Breast epithelium (tissue), 4 donors: ENCODE measurements at regions not wholly inside any gene's neighbourhood (a gene's known extent, or its start where the extent isn't known, plus 50 kb on each side); places are given as distances from the start of the nearest gene placed in this dataset.

Experiments
- DNase-seq, 2 donors: peaks; one replicate each; pipeline ENCODE4 v3.0.0-alpha.2; 2019; ENCODE audit warnings: low spot score in 2 of 2
- H3K27ac ChIP-seq, 2 donors: fragments of 200-600 bp; sonication (generic) in 1 of 2; one replicate each; pipeline ENCODE4 v1.5.1; 2016 to 2019; ENCODE audit warnings: mild to moderate bottlenecking in 1 of 2
- H3K27me3 ChIP-seq, 2 donors: fragments of 200-600 bp; sonication (generic) in 1 of 2; one replicate each; pipeline versions ENCODE4 v1.5.1 to v1.6.0; 2017 to 2019; ENCODE audit warnings: control low read depth in 1 of 2, mild to moderate bottlenecking in 1 of 2
- H3K36me3 ChIP-seq: fragments of 200-600 bp; one replicate; pipeline ENCODE4 v1.5.1; 2019
- H3K4me1 ChIP-seq, 2 donors: fragments of 200-600 bp; sonication (generic); one replicate each; pipeline ENCODE4 v1.5.1; 2016 to 2019; ENCODE audit warnings: control low read depth in 1 of 2
- H3K4me3 ChIP-seq, 3 donors: fragments of 200-600 bp; sonication (generic); 1 replicate in 2 of 3; 2 replicates in 1 of 3; pipeline ENCODE4 v1.5.1; 2016 to 2019; ENCODE audit warnings: mild to moderate bottlenecking in 3 of 3, moderate library complexity in 2 of 3
- H3K9me3 ChIP-seq, 2 donors: fragments of 200-600 bp; sonication (generic) in 1 of 2; one replicate each; pipeline ENCODE4 v1.5.1; 2016 to 2019; ENCODE audit warnings: control low read depth in 1 of 2
- CTCF ChIP-seq, 3 donors: fragments of 450-650 bp; IDR thresholded peaks; one replicate each; pipeline ENCODE4 v1.5.1; 2016 to 2017; ENCODE audit warnings: antibody characterized with exemption in 3 of 3, mild to moderate bottlenecking in 3 of 3, moderate library complexity in 3 of 3
- POLR2A ChIP-seq: fragments of 450-650 bp; IDR thresholded peaks from one replicate; pipeline ENCODE4 v1.6.1; 2016; ENCODE audit warnings: antibody characterized with exemption, mild to moderate bottlenecking, moderate library complexity
- POLR2AphosphoS5 ChIP-seq, 3 donors: sonication (generic); formaldehyde crosslinking; IDR thresholded peaks; one replicate each; pipeline ENCODE4 v1.6.1; 2017; ENCODE audit warnings: antibody characterized with exemption in 3 of 3
- intact Hi-C: fragments of 100-400 bp; cut with DNase I; formaldehyde crosslinking; loops from one replicate; pipeline ENCODE4 v1.15.1; 2023; ENCODE audit warnings: low total_unique reads

- no peaks in the 10 kb centered on the region for H3K27me3 ChIP-seq
- TF ChIP-seq POLR2A (no peak), POLR2AphosphoS5 (IDR thresholded peaks at IDR 0.05) (no peak), CTCF (IDR thresholded peaks at IDR 0.05) (no peak)
- no peak overlapping the region for H3K27ac ChIP-seq
- DNase-seq, result no peak
- H3K9me3 ChIP-seq, result peaks cover 5 to 12% of the 10 kb centered on the region in 2 donors
- H3K36me3 ChIP-seq, result no peaks in the 10 kb centered on the region
- no peak overlapping the region for H3K4me3 ChIP-seq
- no peaks in the 10 kb centered on the region for H3K4me1 ChIP-seq
- intact Hi-C loops, result no loop called here
Observed at GRCh38 chr7:124295289-124295688, 262.4 kb upstream of the TMEM229A start.

GRCh38 chr7:124284937-124285336 is 252.1 kb upstream of the TMEM229A start:
- H3K4me3 ChIP-seq, result no peak overlapping the region
- no peak overlapping the region for H3K27ac ChIP-seq
- TF ChIP-seq POLR2AphosphoS5 (IDR thresholded peaks at IDR 0.05), result no peak
- TF ChIP-seq POLR2A, result no peak
- TF ChIP-seq CTCF (IDR thresholded peaks at IDR 0.05), result no peak
- H3K4me1 ChIP-seq, result no peaks in the 10 kb centered on the region
- intact Hi-C loops, result no loop called here
- no peaks in the 10 kb centered on the region for H3K27me3 ChIP-seq
- H3K36me3 ChIP-seq, result no peaks in the 10 kb centered on the region
- H3K9me3 ChIP-seq, result no peaks in the 10 kb centered on the region
- DNase-seq, result no peak

GRCh38 chr7:124276005-124276622 is 243.2 kb upstream of the TMEM229A start:
- no peak overlapping the region for H3K27ac ChIP-seq
- no peak for TF ChIP-seq POLR2AphosphoS5 (IDR thresholded peaks at IDR 0.05)
- no peak for TF ChIP-seq POLR2A
- no peak for TF ChIP-seq CTCF (IDR thresholded peaks at IDR 0.05)
- H3K4me3 ChIP-seq, result no peak overlapping the region
- no peaks in the 10 kb centered on the region for H3K27me3 ChIP-seq
- DNase-seq, result no peak
- no peaks in the 10 kb centered on the region for H3K9me3 ChIP-seq
- intact Hi-C loops, result no loop called here
- no peaks in the 10 kb centered on the region for H3K36me3 ChIP-seq
- H3K4me1 ChIP-seq, result no peaks in the 10 kb centered on the region

GRCh38 chr7:124275411-124275810 is 242.5 kb upstream of the TMEM229A start:
- intact Hi-C loops, result no loop called here
- Histone ChIP-seq H3K4me1 (no peaks in the 10 kb centered on the region), H3K9me3 (no peaks in the 10 kb centered on the region), H3K36me3 (no peaks in the 10 kb centered on the region), H3K4me3 (no peak overlapping the region), H3K27ac (no peak overlapping the region), H3K27me3 (no peaks in the 10 kb centered on the region)
- no peak for DNase-seq
- TF ChIP-seq CTCF (IDR thresholded peaks at IDR 0.05) (no peak), POLR2A (no peak), POLR2AphosphoS5 (IDR thresholded peaks at IDR 0.05) (no peak)

- DNase-seq, result no peak
- no peaks in the 10 kb centered on the region for H3K27me3 ChIP-seq
- H3K9me3 ChIP-seq, result no peaks in the 10 kb centered on the region
- no peak overlapping the region for H3K27ac ChIP-seq
- TF ChIP-seq CTCF (IDR thresholded peaks at IDR 0.05), result no peak
- no peak for TF ChIP-seq POLR2A
- TF ChIP-seq POLR2AphosphoS5 (IDR thresholded peaks at IDR 0.05), result no peak
- intact Hi-C loops, result no loop called here
- no peaks in the 10 kb centered on the region for H3K36me3 ChIP-seq
- no peak overlapping the region for H3K4me3 ChIP-seq
- H3K4me1 ChIP-seq, result no peaks in the 10 kb centered on the region
Observed at GRCh38 chr7:124269774-124270173, 236.9 kb upstream of the TMEM229A start.
